ENCODE measurements at regions not wholly inside any gene's neighbourhood (a gene's known extent, or its start where the extent isn't known, plus 50 kb on each side); places are given as distances from the start of the nearest gene placed in this dataset.
A peak's percentile ranks its signal among the peaks of the same experiment; 100 is the strongest.

DNA sequence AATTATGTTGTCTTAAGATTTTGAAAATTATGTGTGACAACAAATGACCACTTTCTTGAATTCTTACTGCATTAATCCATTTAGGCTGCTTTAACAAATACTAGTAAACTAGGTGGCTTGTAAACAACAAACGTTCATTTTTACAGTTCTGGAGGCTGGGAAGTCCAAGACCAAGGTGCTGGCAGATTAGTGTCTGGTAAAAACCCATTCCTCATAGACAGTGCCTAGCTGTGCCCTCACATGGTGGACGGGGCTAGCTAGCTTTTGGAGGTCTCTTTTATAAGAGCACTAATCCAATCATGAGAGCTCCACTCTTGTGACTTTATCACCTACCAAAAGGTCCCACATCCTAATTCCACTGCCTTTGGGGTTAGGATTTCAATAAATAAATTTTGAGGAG lies 425.8 kb downstream of the SPRY1 start:
- DNase-seq: no peak

DNA sequence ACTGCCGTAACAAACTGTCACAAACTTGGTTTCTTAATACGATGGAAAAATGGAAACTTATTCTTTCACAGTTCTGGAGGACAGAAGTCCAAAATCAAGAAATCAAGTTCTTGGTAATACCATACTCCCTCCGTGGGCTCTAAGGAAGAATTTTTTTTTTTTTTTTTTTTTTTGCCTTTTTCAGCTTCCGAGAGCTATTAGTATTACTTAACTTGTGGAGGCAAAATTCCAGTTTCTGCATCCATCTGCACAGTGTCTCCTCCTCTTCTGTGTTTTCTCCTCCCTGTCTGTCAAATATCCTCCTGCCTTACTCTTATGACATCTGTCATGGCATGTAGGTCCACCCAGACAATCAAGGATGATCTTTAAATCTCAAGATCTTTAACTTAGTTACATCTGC lies 426.6 kb downstream of the SPRY1 start:
- DNase-seq: no peak

DNA sequence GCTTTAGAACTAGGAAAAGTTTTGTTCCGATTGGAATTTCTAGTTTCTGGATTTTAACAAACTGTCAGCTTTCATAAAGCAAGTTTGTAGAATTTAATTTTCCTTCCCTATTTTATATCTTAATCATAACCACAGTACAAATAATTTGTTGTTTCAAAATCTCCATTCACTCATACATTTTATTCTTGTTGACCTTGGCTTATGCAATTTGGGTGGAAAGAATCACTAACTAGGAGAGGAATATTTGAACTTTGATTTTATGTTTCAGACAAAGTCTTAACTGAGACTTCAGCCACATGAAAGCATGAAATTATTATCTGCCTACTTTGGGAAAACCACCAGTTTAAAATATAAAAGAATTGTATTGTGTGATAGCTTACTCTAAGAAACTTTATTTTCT lies 427.9 kb downstream of the SPRY1 start:
- no peak for DNase-seq

DNA sequence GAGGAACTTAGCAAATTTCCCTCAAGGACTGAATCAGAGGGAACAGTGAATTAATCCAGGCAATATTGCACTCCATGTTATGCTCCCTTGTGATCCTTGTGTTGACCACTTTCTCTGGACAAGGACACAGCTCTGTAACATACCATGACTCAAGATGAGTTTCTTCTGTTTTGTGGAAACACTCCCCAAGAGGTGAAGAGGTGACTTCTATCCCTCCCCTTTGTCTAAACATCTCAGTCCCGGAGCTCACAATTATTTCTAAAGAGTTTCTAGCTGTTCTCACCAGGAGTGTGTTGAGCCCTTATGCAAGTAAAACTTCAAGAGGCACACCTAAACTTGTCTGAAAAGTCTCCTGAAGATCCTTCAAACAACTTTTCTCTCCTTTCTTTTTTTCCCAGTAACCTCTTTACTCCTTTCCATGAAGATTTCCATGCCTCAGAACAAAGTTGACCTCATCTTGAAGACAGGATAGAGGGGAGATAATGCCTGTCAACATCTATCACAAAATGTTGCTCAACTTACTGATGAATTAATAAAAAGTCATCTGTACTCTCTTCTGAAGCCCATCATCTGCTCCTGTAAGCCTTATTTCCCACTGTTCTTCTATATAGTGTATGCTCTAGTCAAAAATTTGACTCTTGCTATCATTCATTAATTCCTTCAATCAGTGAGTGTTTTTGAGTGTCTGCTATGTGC lies 429.1 kb downstream of the SPRY1 start:
- no peak for DNase-seq

- no peak for DNase-seq
Measured at GRCh38 chr4:123826896-123827295, 430.3 kb downstream of the SPRY1 start.

GRCh38 chr4:123827511-123827910 lies 430.9 kb downstream of the SPRY1 start:
- DNase-seq: no peak

DNA sequence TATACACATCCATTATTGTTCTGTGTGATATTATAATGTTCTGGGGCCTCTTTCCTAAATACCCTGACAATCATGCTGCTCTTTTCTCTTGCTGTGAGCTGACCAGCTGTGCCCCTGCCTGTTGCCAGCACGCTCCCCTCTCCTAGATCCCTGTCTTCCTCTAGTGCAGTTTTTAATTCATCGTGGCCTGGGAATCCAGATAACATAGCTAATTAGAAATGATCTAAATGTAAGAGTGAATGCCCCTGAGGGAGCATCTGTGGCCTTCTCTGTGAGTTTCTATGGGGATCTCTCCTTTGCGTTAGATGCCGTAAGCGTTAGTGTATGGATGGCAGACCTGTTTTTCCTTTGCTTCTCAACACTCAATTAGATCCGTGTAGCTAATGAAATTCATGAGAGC lies 434.3 kb downstream of the SPRY1 start:
- no peak for DNase-seq

GRCh38 chr4:123832173-123833026 lies 435.8 kb downstream of the SPRY1 start:
- no peak for DNase-seq

- no peak for DNase-seq
Measured at GRCh38 chr4:123833171-123833643, 436.6 kb downstream of the SPRY1 start.

- DNase-seq: no peak
Measured at GRCh38 chr4:123835831-123836590, 439.4 kb downstream of the SPRY1 start.

DNA sequence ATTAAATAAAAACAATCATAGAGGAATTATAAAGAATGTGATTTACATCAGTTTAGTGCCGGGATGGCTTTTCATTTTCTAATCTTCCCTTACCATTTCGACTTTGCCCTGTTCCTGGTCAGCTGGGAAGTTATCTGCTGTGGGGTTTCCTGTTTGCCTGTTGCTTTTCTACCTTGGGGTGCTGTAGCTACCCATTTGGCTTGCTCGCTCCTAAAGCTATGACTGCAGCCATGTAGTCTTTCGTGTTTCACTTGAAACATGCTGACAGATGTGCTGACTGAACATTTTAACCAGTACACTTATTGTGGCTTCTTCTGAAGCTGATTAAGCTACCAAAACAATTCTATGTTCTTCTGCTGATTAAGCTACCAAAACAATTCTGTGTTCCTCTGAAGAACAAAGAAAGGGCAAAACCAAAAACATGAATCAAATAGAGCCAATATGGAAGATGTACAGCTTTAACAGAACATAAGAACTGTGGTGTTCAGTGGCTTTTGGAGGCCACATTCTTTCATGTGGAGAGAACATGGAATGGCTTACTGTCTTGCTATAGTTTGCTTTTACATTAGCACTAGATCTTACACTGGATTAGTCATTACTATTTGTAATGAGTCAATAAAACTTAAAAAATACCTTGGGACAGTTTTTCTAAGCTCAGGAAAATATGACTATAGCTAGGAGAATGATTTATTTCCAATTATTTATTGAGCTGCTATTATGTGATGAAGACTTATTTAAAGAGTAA lies 440.4 kb downstream of the SPRY1 start:
- DNase-seq: no peak

DNA sequence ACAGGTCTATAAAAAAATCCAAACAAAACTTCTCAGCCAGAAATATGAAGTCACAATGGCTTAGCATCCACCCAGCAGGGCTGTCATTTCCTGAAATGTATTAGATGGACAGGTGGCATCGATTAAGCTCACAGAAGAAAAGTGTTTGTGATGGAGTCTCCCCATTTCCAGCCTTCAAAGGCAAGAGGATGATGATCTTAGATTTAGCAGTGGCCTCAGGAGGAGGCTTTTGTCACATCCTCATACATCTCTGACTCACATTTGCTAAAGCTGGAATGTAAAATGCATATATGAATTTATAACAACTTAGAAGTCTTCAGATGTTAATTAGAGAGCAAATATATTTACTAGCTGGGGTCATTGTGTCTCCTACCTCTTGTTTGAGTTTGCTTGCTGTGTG lies 441.9 kb downstream of the SPRY1 start:
- DNase-seq: peak; percentile 35 to 36

GRCh38 chr4:123840197-123840596 lies 443.6 kb downstream of the SPRY1 start:
- no peak for DNase-seq

GRCh38 chr4:123841447-123842121 lies 445.0 kb downstream of the SPRY1 start:
- no peak for DNase-seq

GRCh38 chr4:123843137-123843536 lies 446.5 kb downstream of the SPRY1 start:
- no peak for DNase-seq

DNA sequence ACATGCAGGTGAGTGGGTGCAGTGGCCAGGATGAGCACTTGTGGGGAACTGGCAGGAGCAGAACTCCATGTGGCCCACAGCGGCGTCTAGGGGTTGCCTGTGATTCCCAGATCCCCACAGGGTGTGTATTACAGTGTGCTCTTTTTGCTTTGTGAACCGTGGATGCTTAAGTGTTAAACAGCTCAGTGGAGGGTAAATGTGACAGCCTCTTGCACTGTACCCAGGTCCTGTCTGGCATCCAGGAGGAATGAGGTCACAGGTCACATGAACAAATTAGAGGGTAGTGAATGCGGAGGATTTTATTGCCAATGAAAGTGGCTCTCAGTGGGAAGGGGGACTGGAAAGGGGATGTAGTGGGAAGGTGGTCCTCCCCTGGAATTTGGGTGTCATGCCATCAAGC lies 447.8 kb downstream of the SPRY1 start:
- no peak for DNase-seq

DNA sequence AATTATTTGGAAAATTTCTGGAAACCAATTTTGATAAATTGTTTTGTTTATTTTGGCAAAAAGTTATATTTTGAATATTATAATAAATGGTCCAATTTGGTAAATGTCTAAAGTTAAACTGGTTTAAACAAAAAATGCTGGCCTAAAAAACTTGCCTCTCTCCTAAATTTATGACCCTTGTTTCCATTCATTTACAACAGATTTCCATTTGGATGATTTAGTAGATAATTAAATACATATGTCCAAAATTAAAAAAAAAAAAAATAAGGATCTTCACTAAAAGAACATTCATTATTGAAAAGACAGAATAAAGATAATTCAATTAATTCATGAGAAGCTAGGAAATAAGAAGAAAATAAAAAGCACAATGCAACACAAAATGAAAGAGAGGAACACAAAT lies 449.5 kb downstream of the SPRY1 start:
- no peak for DNase-seq

- DNase-seq: no peak
Measured at GRCh38 chr4:123846561-123846960, 450.0 kb downstream of the SPRY1 start.

DNA sequence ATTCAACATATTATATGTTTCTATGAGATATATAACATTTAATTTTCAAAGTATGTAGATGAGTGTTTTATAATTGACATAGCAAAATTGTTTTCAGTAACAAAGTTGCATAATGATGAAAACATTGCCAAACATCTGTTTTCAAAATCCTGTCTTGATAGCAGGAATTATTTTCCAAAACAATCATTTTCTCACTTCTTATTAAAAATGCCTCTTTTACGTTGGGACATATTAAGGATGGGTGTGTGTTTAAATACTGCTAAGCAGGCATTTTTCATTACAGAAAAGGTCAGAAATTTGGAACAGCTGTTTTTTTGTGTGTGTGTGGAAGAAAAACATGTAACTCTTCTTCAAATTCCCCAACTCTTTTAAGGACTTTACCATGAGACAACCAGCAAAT lies 452.0 kb downstream of the SPRY1 start:
- no peak for DNase-seq

GRCh38 chr4:123849495-123849894 lies 452.9 kb downstream of the SPRY1 start:
- DNase-seq: no peak

DNA sequence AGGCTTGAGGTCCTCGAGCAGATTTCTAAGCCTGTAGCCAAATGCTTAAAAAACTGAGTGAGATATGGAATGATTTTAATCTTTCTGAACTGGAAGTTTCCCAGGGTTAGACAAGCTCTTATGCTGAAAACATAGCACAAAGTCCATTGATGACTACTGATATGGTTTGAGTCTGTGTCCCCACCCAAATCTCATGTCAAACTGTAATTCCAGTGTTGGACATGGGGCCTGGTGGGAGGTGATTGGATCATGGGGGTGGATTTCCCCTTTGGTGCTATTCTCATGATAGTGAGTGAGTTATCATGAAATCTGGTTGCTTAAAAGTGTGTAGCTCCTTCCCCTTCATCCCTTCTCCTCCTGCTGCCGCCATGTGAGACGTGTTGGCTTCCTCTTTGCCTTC lies 454.9 kb downstream of the SPRY1 start:
- DNase-seq: no peak

DNA sequence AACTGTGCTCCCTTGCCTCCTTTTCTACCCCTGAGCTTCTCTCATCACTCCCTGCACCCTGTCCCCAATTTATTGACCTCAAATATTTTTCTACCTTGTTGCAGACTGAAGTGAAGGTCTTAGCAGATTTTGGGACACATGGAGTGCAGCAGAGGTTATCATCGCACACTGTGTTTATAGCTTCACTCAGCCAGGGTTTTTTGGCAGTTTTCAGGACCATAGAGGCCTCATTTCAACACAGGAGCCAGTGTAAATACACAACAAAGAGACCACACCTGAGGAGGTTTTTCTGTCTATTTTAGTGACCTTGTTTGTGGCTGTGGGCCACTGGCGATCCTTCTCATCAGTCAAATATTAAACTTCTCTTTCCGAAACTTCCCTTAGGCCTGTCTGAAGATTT lies 457.1 kb downstream of the SPRY1 start:
- DNase-seq: no peak
